SH-SY5Y (cell line): ENCODE measurements at regions not wholly inside any gene's neighbourhood (a gene's known extent, or its start where the extent isn't known, plus 50 kb on each side); places are given as distances from the start of the nearest gene placed in this dataset.

Experiments
- GATA2 ChIP-seq: IDR thresholded peaks from 2 replicates; pipeline ENCODE4 v1.6.1; 2011; ENCODE audit warnings: mild to moderate bottlenecking, low read depth, low read length
- GATA3 ChIP-seq: IDR thresholded peaks from 2 replicates; pipeline ENCODE4 v1.6.1; 2011; ENCODE audit warnings: low read depth, mild to moderate bottlenecking, low read length, moderate library complexity

- no peak for TF ChIP-seq GATA2
- no peak for TF ChIP-seq GATA3
Measured at GRCh38 chr10:129369566-129369965, 97.5 kb upstream of the MGMT start.
